ENCODE measurements at regions not wholly inside any gene's neighbourhood (a gene's known extent, or its start where the extent isn't known, plus 50 kb on each side); places are given as distances from the start of the nearest gene placed in this dataset.

DNA sequence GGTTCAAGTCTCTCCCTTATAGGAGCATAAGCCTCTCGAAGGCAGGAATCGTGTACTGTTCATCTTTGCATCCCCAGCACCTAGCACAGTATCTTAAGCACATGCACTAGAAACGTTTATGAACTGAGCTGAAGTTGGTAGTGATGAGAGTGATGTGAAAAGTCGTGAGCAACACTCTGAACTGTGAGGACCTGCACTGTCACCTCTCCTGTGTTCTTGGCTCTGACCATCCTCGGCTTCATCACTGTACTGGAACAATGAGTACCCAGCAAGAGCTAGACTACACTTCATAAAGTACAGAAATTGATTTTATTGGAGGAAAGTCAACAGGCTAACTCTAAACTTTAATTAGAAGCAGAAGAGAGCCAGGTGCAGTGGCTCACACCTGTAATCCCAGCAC, 473.6 kb downstream of the BCAT1 start:
- TF ChIP-seq, protein P1, sequence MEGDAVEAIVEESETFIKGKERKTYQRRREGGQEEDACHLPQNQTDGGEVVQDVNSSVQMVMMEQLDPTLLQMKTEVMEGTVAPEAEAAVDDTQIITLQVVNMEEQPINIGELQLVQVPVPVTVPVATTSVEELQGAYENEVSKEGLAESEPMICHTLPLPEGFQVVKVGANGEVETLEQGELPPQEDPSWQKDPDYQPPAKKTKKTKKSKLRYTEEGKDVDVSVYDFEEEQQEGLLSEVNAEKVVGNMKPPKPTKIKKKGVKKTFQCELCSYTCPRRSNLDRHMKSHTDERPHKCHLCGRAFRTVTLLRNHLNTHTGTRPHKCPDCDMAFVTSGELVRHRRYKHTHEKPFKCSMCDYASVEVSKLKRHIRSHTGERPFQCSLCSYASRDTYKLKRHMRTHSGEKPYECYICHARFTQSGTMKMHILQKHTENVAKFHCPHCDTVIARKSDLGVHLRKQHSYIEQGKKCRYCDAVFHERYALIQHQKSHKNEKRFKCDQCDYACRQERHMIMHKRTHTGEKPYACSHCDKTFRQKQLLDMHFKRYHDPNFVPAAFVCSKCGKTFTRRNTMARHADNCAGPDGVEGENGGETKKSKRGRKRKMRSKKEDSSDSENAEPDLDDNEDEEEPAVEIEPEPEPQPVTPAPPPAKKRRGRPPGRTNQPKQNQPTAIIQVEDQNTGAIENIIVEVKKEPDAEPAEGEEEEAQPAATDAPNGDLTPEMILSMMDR (IDR thresholded peaks at IDR 0.05; ENCODE audit: insufficient read depth, low read length, poor library complexity, severe bottlenecking) = no peak
- no peak for TF ChIP-seq EZH2phosphoT487 (conservative IDR thresholded peaks at IDR 0.05; ENCODE audit: low read length)
